ENCODE measurements at regions not wholly inside any gene's neighbourhood (a gene's known extent, or its start where the extent isn't known, plus 50 kb on each side); places are given as distances from the start of the nearest gene placed in this dataset.
A peak's percentile ranks its signal among the peaks of the same experiment; 100 is the strongest.

- H3K27ac ChIP-seq, result no peak overlapping the region
- no peak for DNase-seq (ENCODE audit: low spot score in 2 of 2)
- H3K9me3 ChIP-seq, result no peaks in the 10 kb centered on the region
- no peaks in the 10 kb centered on the region for H3K4me1 ChIP-seq
- intact Hi-C loops (cut with DNase I), result no loop called here
- no peaks in the 10 kb centered on the region for H3K36me3 ChIP-seq
- no peaks in the 10 kb centered on the region for H3K27me3 ChIP-seq
- H3K4me3 ChIP-seq, result no peak overlapping the region
- no peak for TF ChIP-seq CTCF (IDR thresholded peaks at IDR 0.05)
Measured at GRCh38 chr5:171535162-171535561, 115.7 kb downstream of the FGF18 start.

GRCh38 chr5:171537070-171537849, 117.8 kb downstream of the FGF18 start:
- no peak overlapping the region for H3K4me3 ChIP-seq
- no peaks in the 10 kb centered on the region for H3K36me3 ChIP-seq
- no peak for DNase-seq (ENCODE audit: low spot score in 2 of 2)
- H3K9me3 ChIP-seq, result no peaks in the 10 kb centered on the region
- intact Hi-C loops (cut with DNase I), result no loop called here
- no peaks in the 10 kb centered on the region for H3K4me1 ChIP-seq
- TF ChIP-seq CTCF (IDR thresholded peaks at IDR 0.05), result no peak
- H3K27ac ChIP-seq, result no peak overlapping the region
- H3K27me3 ChIP-seq, result no peaks in the 10 kb centered on the region

- TF ChIP-seq CTCF (IDR thresholded peaks at IDR 0.05), result no peak
- Histone ChIP-seq H3K36me3 (no peaks in the 10 kb centered on the region), H3K4me3 (no peak overlapping the region), H3K4me1 (no peaks in the 10 kb centered on the region), H3K27me3 (no peaks in the 10 kb centered on the region), H3K27ac (no peak overlapping the region), H3K9me3 (no peaks in the 10 kb centered on the region)
- peak in 1 of 2 donors; percentile 34 for DNase-seq (ENCODE audit: low spot score in 2 of 2)
- intact Hi-C loops (cut with DNase I), result no loop called here
Measured at GRCh38 chr5:171537923-171538537, 118.6 kb downstream of the FGF18 start.

- Histone ChIP-seq H3K27ac (no peak overlapping the region), H3K27me3 (no peaks in the 10 kb centered on the region), H3K4me3 (no peak overlapping the region), H3K9me3 (no peaks in the 10 kb centered on the region), H3K36me3 (no peaks in the 10 kb centered on the region), H3K4me1 (no peaks in the 10 kb centered on the region)
- intact Hi-C loops (cut with DNase I), result no loop called here
- peak in 1 of 2 donors; percentile 24 for DNase-seq (ENCODE audit: low spot score in 2 of 2)
- no peak for TF ChIP-seq CTCF (IDR thresholded peaks at IDR 0.05)
Measured at GRCh38 chr5:171538681-171539080, 119.2 kb downstream of the FGF18 start.

GRCh38 chr5:171540865-171541264, 121.4 kb downstream of the FGF18 start:
- Histone ChIP-seq H3K27me3 (no peaks in the 10 kb centered on the region), H3K4me3 (no peak overlapping the region), H3K27ac (no peak overlapping the region), H3K9me3 (no peaks in the 10 kb centered on the region), H3K4me1 (no peaks in the 10 kb centered on the region), H3K36me3 (no peaks in the 10 kb centered on the region)
- intact Hi-C loops (cut with DNase I), result no loop called here
- no peak for DNase-seq (ENCODE audit: low spot score in 2 of 2)
- no peak for TF ChIP-seq CTCF (IDR thresholded peaks at IDR 0.05)

Measured in ascending aorta (tissue), 2 donors.